ENCODE measurements at regions not wholly inside any gene's neighbourhood (a gene's known extent, or its start where the extent isn't known, plus 50 kb on each side); places are given as distances from the start of the nearest gene placed in this dataset.

- TF ChIP-seq CTCF (conservative IDR thresholded peaks at IDR 0.05; ENCODE audit: low read depth, low read length) (no peak), EZH2 (IDR thresholded peaks at IDR 0.05; ENCODE audit: borderline replicate concordance, low read depth, low read length, poor library complexity, severe bottlenecking) (no peak)
These were observed 835.6 kb upstream of the SLIT2 start for GRCh38 chr4:19416146-19416545.
